ENCODE measurements at regions not wholly inside any gene's neighbourhood (a gene's known extent, or its start where the extent isn't known, plus 50 kb on each side); places are given as distances from the start of the nearest gene placed in this dataset.

- TF ChIP-seq POU6F1 (CRISPR knock-in tag; IDR thresholded peaks at IDR 0.05; ENCODE audit: borderline replicate concordance, low read depth) (no peak), CSDC2 (CRISPR knock-in tag; IDR thresholded peaks at IDR 0.05) (no peak), BACH2 (CRISPR knock-in tag; IDR thresholded peaks at IDR 0.05; ENCODE audit: borderline replicate concordance) (no peak), ZNF8 (CRISPR knock-in tag; IDR thresholded peaks at IDR 0.05) (no peak), CSRNP3 (CRISPR knock-in tag; IDR thresholded peaks at IDR 0.05) (no peak), GLIS3 (CRISPR knock-in tag; IDR thresholded peaks at IDR 0.05) (no peak)
- TF ChIP-seq, protein P1, sequence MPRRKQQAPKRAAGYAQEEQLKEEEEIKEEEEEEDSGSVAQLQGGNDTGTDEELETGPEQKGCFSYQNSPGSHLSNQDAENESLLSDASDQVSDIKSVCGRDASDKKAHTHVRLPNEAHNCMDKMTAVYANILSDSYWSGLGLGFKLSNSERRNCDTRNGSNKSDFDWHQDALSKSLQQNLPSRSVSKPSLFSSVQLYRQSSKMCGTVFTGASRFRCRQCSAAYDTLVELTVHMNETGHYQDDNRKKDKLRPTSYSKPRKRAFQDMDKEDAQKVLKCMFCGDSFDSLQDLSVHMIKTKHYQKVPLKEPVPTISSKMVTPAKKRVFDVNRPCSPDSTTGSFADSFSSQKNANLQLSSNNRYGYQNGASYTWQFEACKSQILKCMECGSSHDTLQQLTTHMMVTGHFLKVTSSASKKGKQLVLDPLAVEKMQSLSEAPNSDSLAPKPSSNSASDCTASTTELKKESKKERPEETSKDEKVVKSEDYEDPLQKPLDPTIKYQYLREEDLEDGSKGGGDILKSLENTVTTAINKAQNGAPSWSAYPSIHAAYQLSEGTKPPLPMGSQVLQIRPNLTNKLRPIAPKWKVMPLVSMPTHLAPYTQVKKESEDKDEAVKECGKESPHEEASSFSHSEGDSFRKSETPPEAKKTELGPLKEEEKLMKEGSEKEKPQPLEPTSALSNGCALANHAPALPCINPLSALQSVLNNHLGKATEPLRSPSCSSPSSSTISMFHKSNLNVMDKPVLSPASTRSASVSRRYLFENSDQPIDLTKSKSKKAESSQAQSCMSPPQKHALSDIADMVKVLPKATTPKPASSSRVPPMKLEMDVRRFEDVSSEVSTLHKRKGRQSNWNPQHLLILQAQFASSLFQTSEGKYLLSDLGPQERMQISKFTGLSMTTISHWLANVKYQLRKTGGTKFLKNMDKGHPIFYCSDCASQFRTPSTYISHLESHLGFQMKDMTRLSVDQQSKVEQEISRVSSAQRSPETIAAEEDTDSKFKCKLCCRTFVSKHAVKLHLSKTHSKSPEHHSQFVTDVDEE (CRISPR knock-in tag; IDR thresholded peaks at IDR 0.05), result no peak
- no peak for ATAC-seq
Measured at GRCh38 chr4:16344853-16345252, 118.6 kb upstream of the TAPT1 start.

DNA sequence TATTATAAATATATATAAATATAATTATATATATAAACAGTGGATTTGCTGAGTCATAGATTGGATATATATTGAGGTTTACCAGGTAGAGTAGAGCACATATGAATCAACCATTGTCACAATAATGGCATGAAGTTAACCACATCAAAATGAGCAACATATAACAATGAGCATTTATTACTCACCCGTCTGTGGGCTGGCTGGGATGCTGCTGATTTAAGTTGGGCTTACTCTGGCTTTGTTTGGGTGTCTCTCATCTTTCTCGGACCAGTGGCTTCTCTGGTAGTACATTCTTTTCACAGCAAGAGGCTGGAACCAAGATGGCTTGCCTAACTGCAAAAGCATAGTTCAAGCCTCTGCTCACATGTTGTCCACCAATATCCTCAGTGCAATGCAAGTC lies 111.7 kb upstream of the TAPT1 start:
- no peak for TF ChIP-seq GLIS3 (CRISPR knock-in tag; IDR thresholded peaks at IDR 0.05)
- TF ChIP-seq TOX (CRISPR knock-in tag; IDR thresholded peaks at IDR 0.05; ENCODE audit: borderline replicate concordance), result no peak
- no peak for TF ChIP-seq ZFP3 (CRISPR knock-in tag; IDR thresholded peaks at IDR 0.05)
- ATAC-seq, result no peak

DNA sequence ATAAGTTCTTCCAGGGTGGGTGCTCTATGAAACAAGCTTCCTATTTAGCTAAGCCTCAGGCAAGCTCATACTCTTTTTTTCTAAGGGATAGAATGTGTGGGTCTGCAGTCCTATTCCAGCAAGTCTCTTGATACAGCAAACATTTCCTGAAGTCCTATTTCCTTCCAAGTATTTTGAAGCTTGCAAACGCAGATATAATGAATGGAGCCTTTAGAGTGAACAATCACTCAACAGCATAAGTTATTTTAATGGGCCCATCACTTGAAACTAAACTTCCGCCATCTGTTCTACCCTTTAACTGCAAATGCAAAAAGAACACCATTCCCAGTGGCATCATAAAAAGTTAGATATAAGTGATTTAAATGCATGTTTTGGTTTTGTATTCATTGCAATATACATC lies 108.3 kb upstream of the TAPT1 start:
- ATAC-seq, result no peak
- no peak for TF ChIP-seq ESRRG (CRISPR knock-in tag; IDR thresholded peaks at IDR 0.05)
- no peak for TF ChIP-seq CREB5 (CRISPR knock-in tag; IDR thresholded peaks at IDR 0.05; ENCODE audit: low read depth)
- TF ChIP-seq TOX (CRISPR knock-in tag; IDR thresholded peaks at IDR 0.05; ENCODE audit: borderline replicate concordance), result no peak
- no peak for TF ChIP-seq CSRNP3 (CRISPR knock-in tag; IDR thresholded peaks at IDR 0.05)
- no peak for TF ChIP-seq BACH2 (CRISPR knock-in tag; IDR thresholded peaks at IDR 0.05; ENCODE audit: borderline replicate concordance)
- TF ChIP-seq TCF4 (CRISPR knock-in tag; IDR thresholded peaks at IDR 0.05; ENCODE audit: borderline replicate concordance), result no peak
- TF ChIP-seq GLIS3 (CRISPR knock-in tag; IDR thresholded peaks at IDR 0.05), result no peak
- TF ChIP-seq RARB (CRISPR knock-in tag; IDR thresholded peaks at IDR 0.05), result no peak
- no peak for TF ChIP-seq ZFP30 (CRISPR knock-in tag; IDR thresholded peaks at IDR 0.05)
- TF ChIP-seq ZNF8 (CRISPR knock-in tag; IDR thresholded peaks at IDR 0.05), result no peak
- TF ChIP-seq SNAI2 (CRISPR knock-in tag; IDR thresholded peaks at IDR 0.05), result no peak
- TF ChIP-seq, protein P1 (CRISPR knock-in tag; IDR thresholded peaks at IDR 0.05), result no peak
- TF ChIP-seq ZC3H10 (CRISPR knock-in tag; IDR thresholded peaks at IDR 0.05), result no peak
- TF ChIP-seq CSDC2 (CRISPR knock-in tag; IDR thresholded peaks at IDR 0.05), result no peak
- TF ChIP-seq ZFP3 (CRISPR knock-in tag; IDR thresholded peaks at IDR 0.05), result no peak
- TF ChIP-seq PATZ1 (CRISPR knock-in tag; IDR thresholded peaks at IDR 0.05; ENCODE audit: borderline replicate concordance), result no peak
- no peak for TF ChIP-seq ZNF565 (CRISPR knock-in tag; conservative IDR thresholded peaks at IDR 0.05; ENCODE audit: low read depth)
- TF ChIP-seq PPARA (CRISPR knock-in tag; IDR thresholded peaks at IDR 0.05; ENCODE audit: borderline replicate concordance), result no peak
- TF ChIP-seq POU6F1 (CRISPR knock-in tag; IDR thresholded peaks at IDR 0.05; ENCODE audit: borderline replicate concordance, low read depth), result no peak

All from SK-N-SH treated with all-trans-retinoic acid at 6 μM for 48 hours (cell line).